WTC11 (cell line): ENCODE measurements at regions not wholly inside any gene's neighbourhood (a gene's known extent, or its start where the extent isn't known, plus 50 kb on each side); places are given as distances from the start of the nearest gene placed in this dataset.

ENCODE experiments used
- ATAC-seq: fragments of 200-7000 bp; cut with Tn5 transposase; 2 replicates; pipeline ENCODE4 v1.10.0; 2021; ENCODE audit warnings: mild to moderate bottlenecking, moderate library complexity
- CTCF ChIA-PET: fragments of 300-600 bp; sonication (Branson Sonifier 250); formaldehyde crosslinking; loops from one replicate; lab custom pipeline; 2021; ENCODE audit warnings: antibody characterized with exemption; lab: Charles Lee
- POLR2A ChIA-PET: fragments of 350-600 bp; sonication (Branson Sonifier 250); formaldehyde crosslinking; loops from one replicate; lab custom pipeline; 2021; ENCODE audit warnings: antibody characterized with exemption; lab: Charles Lee
- DNase-seq: peaks from one replicate; pipeline ENCODE4 v3.0.0; 2021; ENCODE audit warnings: low spot score
- H3K27ac Mint-ChIP-seq: 2 replicates; pipeline ENCODE4 v1.8.0; 2021; ENCODE audit warnings: mixed read lengths
- H3K27me3 Mint-ChIP-seq: 2 replicates; pipeline ENCODE4 v1.8.0; 2021; ENCODE audit warnings: low read depth, mild to moderate bottlenecking, moderate library complexity, mixed read lengths
- H3K36me3 Mint-ChIP-seq: 2 replicates; pipeline ENCODE4 v1.8.0; 2021; ENCODE audit warnings: mixed read lengths
- H3K4me1 Mint-ChIP-seq: 2 replicates; pipeline ENCODE4 v1.8.0; 2022; ENCODE audit warnings: mixed read lengths
- H3K4me3 Mint-ChIP-seq: 2 replicates; pipeline ENCODE4 v1.8.0; 2021; ENCODE audit warnings: mild to moderate bottlenecking, moderate library complexity, mixed read lengths
- H3K9me3 Mint-ChIP-seq: 2 replicates; pipeline ENCODE4 v1.8.0; 2021; ENCODE audit warnings: mixed read lengths
- CREB1 ChIP-seq: sonication (generic); formaldehyde crosslinking; IDR thresholded peaks from 2 replicates; pipeline ENCODE4 v1.8.0; 2023; ENCODE audit warnings: mild to moderate bottlenecking, missing genetic modification reagents
- HMGA2 ChIP-seq: fragments of 250-450 bp; sonication (Bioruptor Pico); IDR thresholded peaks from 2 replicates; pipeline ENCODE4 v1.4.0; 2021; ENCODE audit warnings: mild to moderate bottlenecking, moderate library complexity
- KAT7 ChIP-seq: sonication (generic); formaldehyde crosslinking; IDR thresholded peaks from 2 replicates; pipeline ENCODE4 v1.8.1; 2023; ENCODE audit warnings: missing genetic modification reagents, mild to moderate bottlenecking, borderline replicate concordance
- NFE2L1 ChIP-seq: sonication (generic); formaldehyde crosslinking; IDR thresholded peaks from 2 replicates; pipeline ENCODE4 v1.8.1; 2023; ENCODE audit warnings: missing genetic modification reagents
- OVOL2 ChIP-seq: fragments of 250-450 bp; sonication (Bioruptor Pico); IDR thresholded peaks from 2 replicates; pipeline ENCODE4 v1.9.0; 2021; ENCODE audit warnings: mild to moderate bottlenecking, borderline replicate concordance
- PRRX2 ChIP-seq: fragments of 250-450 bp; sonication (Bioruptor Pico); IDR thresholded peaks from 2 replicates; pipeline ENCODE4 v1.8.0; 2021; ENCODE audit warnings: mild to moderate bottlenecking
- ZNF121 ChIP-seq: sonication (generic); formaldehyde crosslinking; IDR thresholded peaks from 2 replicates; pipeline ENCODE4 v1.8.0; 2023; ENCODE audit warnings: missing genetic modification reagents
- ZNF232 ChIP-seq: sonication (generic); formaldehyde crosslinking; IDR thresholded peaks from 2 replicates; pipeline ENCODE4 v1.8.0; 2022; ENCODE audit warnings: mild to moderate bottlenecking, missing genetic modification reagents
- TF ChIP-seq, protein P1 (sequence below): sonication (generic); formaldehyde crosslinking; IDR thresholded peaks from 2 replicates; pipeline ENCODE4 v1.8.1; 2023; ENCODE audit warnings: mild to moderate bottlenecking, missing genetic modification reagents, moderate library complexity
- TF ChIP-seq, protein P2 (sequence below): fragments of 250-450 bp; sonication (Bioruptor Pico); IDR thresholded peaks from 2 replicates; pipeline ENCODE4 v1.9.0; 2021; ENCODE audit warnings: moderate library complexity, mild to moderate bottlenecking, inconsistent platforms, borderline replicate concordance
- TF ChIP-seq, protein P3 (sequence below): fragments of 250-450 bp; sonication (Bioruptor Pico); IDR thresholded peaks from 2 replicates; pipeline ENCODE4 v1.9.0; 2021; ENCODE audit warnings: mild to moderate bottlenecking, borderline replicate concordance
- TF ChIP-seq, protein P4 (sequence below): sonication (generic); formaldehyde crosslinking; IDR thresholded peaks from 2 replicates; pipeline ENCODE4 v1.8.0; 2022; ENCODE audit warnings: mild to moderate bottlenecking, missing genetic modification reagents
- TF ChIP-seq, protein P5 (sequence below): sonication (generic); formaldehyde crosslinking; IDR thresholded peaks from 2 replicates; pipeline ENCODE4 v1.8.0; 2022; ENCODE audit warnings: mild to moderate bottlenecking, missing genetic modification reagents
- TF ChIP-seq, protein P6 (sequence below): sonication (generic); formaldehyde crosslinking; IDR thresholded peaks from 2 replicates; pipeline ENCODE4 v1.8.1; 2023; ENCODE audit warnings: mild to moderate bottlenecking, missing genetic modification reagents

DNA sequence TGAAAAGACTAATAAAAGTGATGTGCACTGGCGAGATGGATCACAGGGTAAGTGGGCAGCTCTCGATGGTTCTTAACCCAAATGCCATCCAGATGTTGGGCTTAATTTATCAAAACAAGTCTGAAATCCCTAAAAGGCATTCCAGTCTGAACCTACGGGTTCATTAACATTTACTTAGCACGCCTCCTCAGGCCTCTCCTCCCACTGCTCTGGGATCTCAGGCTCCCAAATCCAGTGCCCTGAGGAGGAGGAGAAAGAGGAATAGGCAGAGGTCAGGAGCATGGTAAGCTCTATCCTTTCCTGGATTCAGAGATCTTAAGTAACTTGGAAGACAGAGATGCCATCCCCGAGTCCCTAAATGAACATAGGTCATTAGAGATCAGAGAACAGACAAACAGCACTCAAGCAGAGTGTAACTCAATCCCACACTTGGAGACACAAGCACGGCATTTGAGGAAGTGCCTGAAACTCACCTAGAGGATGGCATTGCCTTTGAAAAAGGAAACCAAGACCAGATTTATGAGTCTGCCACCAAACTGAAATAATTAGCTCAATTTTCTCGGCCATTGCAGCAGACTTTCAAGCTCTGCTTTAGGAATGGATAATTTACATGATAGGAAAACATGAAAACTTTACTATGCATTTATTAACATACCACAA is 140.9 kb downstream of the CXCL12 start (continued):
- TF ChIP-seq, protein P1, sequence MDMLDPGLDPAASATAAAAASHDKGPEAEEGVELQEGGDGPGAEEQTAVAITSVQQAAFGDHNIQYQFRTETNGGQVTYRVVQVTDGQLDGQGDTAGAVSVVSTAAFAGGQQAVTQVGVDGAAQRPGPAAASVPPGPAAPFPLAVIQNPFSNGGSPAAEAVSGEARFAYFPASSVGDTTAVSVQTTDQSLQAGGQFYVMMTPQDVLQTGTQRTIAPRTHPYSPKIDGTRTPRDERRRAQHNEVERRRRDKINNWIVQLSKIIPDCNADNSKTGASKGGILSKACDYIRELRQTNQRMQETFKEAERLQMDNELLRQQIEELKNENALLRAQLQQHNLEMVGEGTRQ (CRISPR knock-in tag): no peak
- TF ChIP-seq CREB1 (CRISPR knock-in tag) (no peak), NFE2L1 (no peak), KAT7 (CRISPR knock-in tag) (no peak), OVOL2 (no peak), ZNF121 (CRISPR knock-in tag) (no peak), PRRX2 (CRISPR knock-in tag) (no peak)
- TF ChIP-seq, protein P2, sequence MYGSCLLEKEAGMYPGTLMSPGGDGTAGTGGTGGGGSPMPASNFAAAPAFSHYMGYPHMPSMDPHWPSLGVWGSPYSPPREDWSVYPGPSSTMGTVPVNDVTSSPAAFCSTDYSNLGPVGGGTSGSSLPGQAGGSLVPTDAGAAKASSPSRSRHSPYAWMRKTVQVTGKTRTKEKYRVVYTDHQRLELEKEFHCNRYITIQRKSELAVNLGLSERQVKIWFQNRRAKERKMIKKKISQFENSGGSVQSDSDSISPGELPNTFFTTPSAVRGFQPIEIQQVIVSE (CRISPR knock-in tag): no peak
- TF ChIP-seq, protein P3, sequence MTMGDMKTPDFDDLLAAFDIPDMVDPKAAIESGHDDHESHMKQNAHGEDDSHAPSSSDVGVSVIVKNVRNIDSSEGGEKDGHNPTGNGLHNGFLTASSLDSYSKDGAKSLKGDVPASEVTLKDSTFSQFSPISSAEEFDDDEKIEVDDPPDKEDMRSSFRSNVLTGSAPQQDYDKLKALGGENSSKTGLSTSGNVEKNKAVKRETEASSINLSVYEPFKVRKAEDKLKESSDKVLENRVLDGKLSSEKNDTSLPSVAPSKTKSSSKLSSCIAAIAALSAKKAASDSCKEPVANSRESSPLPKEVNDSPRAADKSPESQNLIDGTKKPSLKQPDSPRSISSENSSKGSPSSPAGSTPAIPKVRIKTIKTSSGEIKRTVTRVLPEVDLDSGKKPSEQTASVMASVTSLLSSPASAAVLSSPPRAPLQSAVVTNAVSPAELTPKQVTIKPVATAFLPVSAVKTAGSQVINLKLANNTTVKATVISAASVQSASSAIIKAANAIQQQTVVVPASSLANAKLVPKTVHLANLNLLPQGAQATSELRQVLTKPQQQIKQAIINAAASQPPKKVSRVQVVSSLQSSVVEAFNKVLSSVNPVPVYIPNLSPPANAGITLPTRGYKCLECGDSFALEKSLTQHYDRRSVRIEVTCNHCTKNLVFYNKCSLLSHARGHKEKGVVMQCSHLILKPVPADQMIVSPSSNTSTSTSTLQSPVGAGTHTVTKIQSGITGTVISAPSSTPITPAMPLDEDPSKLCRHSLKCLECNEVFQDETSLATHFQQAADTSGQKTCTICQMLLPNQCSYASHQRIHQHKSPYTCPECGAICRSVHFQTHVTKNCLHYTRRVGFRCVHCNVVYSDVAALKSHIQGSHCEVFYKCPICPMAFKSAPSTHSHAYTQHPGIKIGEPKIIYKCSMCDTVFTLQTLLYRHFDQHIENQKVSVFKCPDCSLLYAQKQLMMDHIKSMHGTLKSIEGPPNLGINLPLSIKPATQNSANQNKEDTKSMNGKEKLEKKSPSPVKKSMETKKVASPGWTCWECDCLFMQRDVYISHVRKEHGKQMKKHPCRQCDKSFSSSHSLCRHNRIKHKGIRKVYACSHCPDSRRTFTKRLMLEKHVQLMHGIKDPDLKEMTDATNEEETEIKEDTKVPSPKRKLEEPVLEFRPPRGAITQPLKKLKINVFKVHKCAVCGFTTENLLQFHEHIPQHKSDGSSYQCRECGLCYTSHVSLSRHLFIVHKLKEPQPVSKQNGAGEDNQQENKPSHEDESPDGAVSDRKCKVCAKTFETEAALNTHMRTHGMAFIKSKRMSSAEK (CRISPR knock-in tag): no peak

DNA sequence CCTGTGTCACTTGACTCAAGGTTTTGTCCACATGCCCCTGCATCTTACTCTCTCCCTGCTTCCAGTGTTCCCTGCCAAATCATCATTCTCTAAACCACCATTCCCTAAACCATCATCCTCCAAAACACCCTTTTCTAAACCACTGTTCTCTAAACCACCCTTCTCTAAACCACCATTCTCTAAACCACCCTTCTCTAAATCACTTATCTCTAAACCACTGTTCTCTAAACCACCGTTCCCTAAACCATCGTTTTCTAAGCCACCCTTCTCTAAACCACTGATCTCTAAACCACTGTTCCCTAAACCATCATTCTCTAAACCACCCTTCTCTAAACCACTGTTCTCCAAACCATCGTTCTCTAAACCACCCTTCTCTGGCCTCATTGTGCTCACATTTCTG is 142.1 kb downstream of the CXCL12 start:
- TF ChIP-seq, protein P4, sequence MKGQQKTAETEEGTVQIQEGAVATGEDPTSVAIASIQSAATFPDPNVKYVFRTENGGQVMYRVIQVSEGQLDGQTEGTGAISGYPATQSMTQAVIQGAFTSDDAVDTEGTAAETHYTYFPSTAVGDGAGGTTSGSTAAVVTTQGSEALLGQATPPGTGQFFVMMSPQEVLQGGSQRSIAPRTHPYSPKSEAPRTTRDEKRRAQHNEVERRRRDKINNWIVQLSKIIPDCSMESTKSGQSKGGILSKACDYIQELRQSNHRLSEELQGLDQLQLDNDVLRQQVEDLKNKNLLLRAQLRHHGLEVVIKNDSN (CRISPR knock-in tag): no peak
- TF ChIP-seq HMGA2 (CRISPR knock-in tag) (no peak), ZNF232 (CRISPR knock-in tag) (no peak)
- TF ChIP-seq, protein P2 (CRISPR knock-in tag): no peak
- TF ChIP-seq, protein P5, sequence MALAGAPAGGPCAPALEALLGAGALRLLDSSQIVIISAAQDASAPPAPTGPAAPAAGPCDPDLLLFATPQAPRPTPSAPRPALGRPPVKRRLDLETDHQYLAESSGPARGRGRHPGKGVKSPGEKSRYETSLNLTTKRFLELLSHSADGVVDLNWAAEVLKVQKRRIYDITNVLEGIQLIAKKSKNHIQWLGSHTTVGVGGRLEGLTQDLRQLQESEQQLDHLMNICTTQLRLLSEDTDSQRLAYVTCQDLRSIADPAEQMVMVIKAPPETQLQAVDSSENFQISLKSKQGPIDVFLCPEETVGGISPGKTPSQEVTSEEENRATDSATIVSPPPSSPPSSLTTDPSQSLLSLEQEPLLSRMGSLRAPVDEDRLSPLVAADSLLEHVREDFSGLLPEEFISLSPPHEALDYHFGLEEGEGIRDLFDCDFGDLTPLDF (CRISPR knock-in tag): no peak
- TF ChIP-seq, protein P6, sequence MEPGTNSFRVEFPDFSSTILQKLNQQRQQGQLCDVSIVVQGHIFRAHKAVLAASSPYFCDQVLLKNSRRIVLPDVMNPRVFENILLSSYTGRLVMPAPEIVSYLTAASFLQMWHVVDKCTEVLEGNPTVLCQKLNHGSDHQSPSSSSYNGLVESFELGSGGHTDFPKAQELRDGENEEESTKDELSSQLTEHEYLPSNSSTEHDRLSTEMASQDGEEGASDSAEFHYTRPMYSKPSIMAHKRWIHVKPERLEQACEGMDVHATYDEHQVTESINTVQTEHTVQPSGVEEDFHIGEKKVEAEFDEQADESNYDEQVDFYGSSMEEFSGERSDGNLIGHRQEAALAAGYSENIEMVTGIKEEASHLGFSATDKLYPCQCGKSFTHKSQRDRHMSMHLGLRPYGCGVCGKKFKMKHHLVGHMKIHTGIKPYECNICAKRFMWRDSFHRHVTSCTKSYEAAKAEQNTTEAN (CRISPR knock-in tag): no peak
- Mint-ChIP-seq H3K4me3 (no peak overlapping the region), H3K27me3 (peaks cover 73% of the 10 kb centered on the region), H3K36me3 (peaks cover 10% of the 10 kb centered on the region), H3K4me1 (peaks cover 12% of the 10 kb centered on the region), H3K27ac (no peak overlapping the region), H3K9me3 (peaks cover 27% of the 10 kb centered on the region)
- no peak for DNase-seq
- no peak for ATAC-seq
- ChIA-PET CTCF (no interaction called here), POLR2A (no interaction called here)
